K562 (cell line): ENCODE measurements at regions not wholly inside any gene's neighbourhood (a gene's known extent, or its start where the extent isn't known, plus 50 kb on each side); places are given as distances from the start of the nearest gene placed in this dataset.

Experiments
- ATAC-seq: fragments of 200-7000 bp; cut with Tn5 transposase; 3 replicates; pipeline ENCODE4 v1.9.1; 2020; ENCODE audit warnings: moderate library complexity
- BruUV-seq: library from RNA; stranded (reverse); fragments of 400-500 nt; replicated peaks from 2 replicates; lab custom pipeline; 2021; lab: Mats Ljungman, UMichigan
- CTCF ChIA-PET: fragments of 300-600 bp; formaldehyde crosslinking; extraction: SDS; loops from one replicate; lab custom pipeline; 2021; ENCODE audit warnings: low intra/inter-chr PET ratio; lab: Yijun Ruan, JAX
- POLR2A ChIA-PET: fragments of 300-600, 350-650 bp; sonication (Branson Sonifier 250); formaldehyde crosslinking; extraction: SDS; loops from one replicate; lab custom pipeline; 2021; ENCODE audit warnings: antibody characterized with exemption, inconsistent platforms; lab: Yijun Ruan, JAX
- DNase-seq, 4 experiments: peaks; one replicate each; pipeline versions ENCODE4 v3.0.0 to v3.0.0-alpha.2; 2011 to 2018; ENCODE audit warnings: low spot score in 3 of 4, mixed read lengths in 3 of 4; ENCODE audit errors: extremely low read depth in 1 of 4
- FAIRE-seq: peaks from 2 replicates; lab custom pipeline; 2011; peaks lifted over from hg19 to GRCh38; lab: Jason Lieb, UNC
- H2AFZ ChIP-seq: 2 replicates; pipeline ENCODE4 v1.6.0; 2011; ENCODE audit warnings: low read depth, low read length, control low read depth, inconsistent platforms
- H3K27ac ChIP-seq: fragments of 200-600 bp; 3 replicates; pipeline ENCODE4 v1.8.0; 2011; ENCODE audit warnings: low read depth, mild to moderate bottlenecking, control low read depth, inconsistent platforms, low read length, moderate library complexity, mixed read lengths; ENCODE audit errors: extremely low read depth
- H3K27me3 ChIP-seq, 2 experiments: fragments of 300-600 bp in 1 of 2; 2 replicates in 1 of 2; 3 replicates in 1 of 2; pipeline versions ENCODE4 v1.6.0 to v1.8.0; 2011; ENCODE audit warnings: inconsistent platforms in 2 of 2, low read length in 2 of 2, mild to moderate bottlenecking in 1 of 2, mixed read lengths in 1 of 2, moderate library complexity in 1 of 2; ENCODE audit not compliant: control insufficient read depth in 2 of 2, insufficient read depth in 2 of 2
- H3K36me3 ChIP-seq: fragments of 300-600 bp; 3 replicates; pipeline ENCODE4 v1.8.0; 2011; ENCODE audit warnings: mild to moderate bottlenecking, low read length, inconsistent platforms; ENCODE audit not compliant: control insufficient read depth, insufficient read depth
- H3K4me1 ChIP-seq, 2 experiments: fragments of 200-600 bp in 1 of 2; replicated peaks in 1 of 2; 2 replicates in 1 of 2; 3 replicates in 1 of 2; pipeline versions ENCODE4 v1.5.1 to v1.8.0; 2011; ENCODE audit warnings: inconsistent platforms in 2 of 2, low read length in 2 of 2, mild to moderate bottlenecking in 1 of 2, mixed read lengths in 1 of 2, moderate library complexity in 1 of 2; ENCODE audit not compliant: control insufficient read depth in 2 of 2, insufficient read depth in 2 of 2
- H3K4me2 ChIP-seq: 2 replicates; pipeline ENCODE4 v1.6.1; 2011; ENCODE audit warnings: low read length, control low read depth, inconsistent platforms, mixed read lengths; ENCODE audit not compliant: insufficient read depth
- H3K4me3 ChIP-seq: fragments of 200-600 bp; sonication (generic), shearing (Covaris generic); 2 replicates; pipeline ENCODE4 v1.5.1; 2016; ENCODE audit warnings: control low read depth, inconsistent platforms
- H3K79me2 ChIP-seq: fragments of 200-600 bp; 3 replicates; pipeline ENCODE4 v1.8.0; 2011; ENCODE audit warnings: low read length, inconsistent platforms; ENCODE audit not compliant: control insufficient read depth, insufficient read depth
- H3K9ac ChIP-seq, 2 experiments: 2 replicates each; pipeline versions ENCODE4 v1.6.0 to v1.6.1; 2011; ENCODE audit warnings: low read depth in 2 of 2, low read length in 2 of 2, control low read depth in 1 of 2, inconsistent platforms in 1 of 2, mild to moderate bottlenecking in 1 of 2, mixed read lengths in 1 of 2; ENCODE audit not compliant: insufficient read depth in 1 of 2
- H3K9me1 ChIP-seq: one replicate; pipeline ENCODE4 v1.6.0; 2011; ENCODE audit warnings: inconsistent platforms, mild to moderate bottlenecking, low read length, moderate library complexity; ENCODE audit not compliant: control insufficient read depth, insufficient read depth
- H3K9me3 ChIP-seq: replicated peaks from 2 replicates; pipeline ENCODE4 v1.5.1; 2011; ENCODE audit warnings: low read depth, low read length, inconsistent platforms; ENCODE audit not compliant: control insufficient read depth, insufficient read depth
- H4K20me1 ChIP-seq: replicated peaks from 2 replicates; pipeline ENCODE4 v1.6.1; 2011; ENCODE audit warnings: low read length, inconsistent platforms, mixed read lengths; ENCODE audit not compliant: control insufficient read depth, insufficient read depth
- C11orf30 ChIP-seq: fragments of 450-650 bp; IDR thresholded peaks from 2 replicates; pipeline ENCODE4 v1.6.1; 2016; ENCODE audit warnings: low read depth, mild to moderate bottlenecking
- HDAC3 ChIP-seq: fragments of 450-650 bp; IDR thresholded peaks from 2 replicates; pipeline ENCODE4 v1.6.1; 2018; ENCODE audit warnings: borderline replicate concordance, mild to moderate bottlenecking, moderate library complexity; ENCODE audit not compliant: partially characterized antibody
- KAT8 ChIP-seq: fragments of 450-650 bp; IDR thresholded peaks from 2 replicates; pipeline ENCODE4 v1.6.1; 2016; ENCODE audit warnings: low read depth, mild to moderate bottlenecking
- POLR2G ChIP-seq: fragments of 200-400 bp; formaldehyde crosslinking; IDR thresholded peaks from 2 replicates; pipeline ENCODE4 v1.6.1; 2017; ENCODE audit warnings: low read depth, mild to moderate bottlenecking, antibody characterized with exemption, low read length, moderate library complexity
- SETDB1 ChIP-seq: IDR thresholded peaks from one replicate; pipeline ENCODE4 v1.6.1; 2012; ENCODE audit warnings: low read length, control low read depth, inconsistent platforms
- TCF15 ChIP-seq: fragments of 250-450 bp; sonication (Bioruptor Pico); IDR thresholded peaks from 2 replicates; pipeline ENCODE4 v1.8.0; 2022; ENCODE audit warnings: moderate library complexity, mild to moderate bottlenecking, inconsistent platforms
- ZBTB5 ChIP-seq: fragments of 450-650 bp; IDR thresholded peaks from 2 replicates; pipeline ENCODE4 v1.6.1; 2017; ENCODE audit warnings: antibody characterized with exemption
- ZNF217 ChIP-seq: sonication (generic); formaldehyde crosslinking; IDR thresholded peaks from 2 replicates; pipeline ENCODE4 v1.8.0; 2022; ENCODE audit warnings: mild to moderate bottlenecking, missing genetic modification reagents
- ZNF239 ChIP-seq: fragments of 250-450 bp; sonication (Bioruptor Pico); IDR thresholded peaks from 2 replicates; pipeline ENCODE4 v1.4.0; 2020; ENCODE audit warnings: mild to moderate bottlenecking
- ZNF347 ChIP-seq: fragments of 450-650 bp; formaldehyde crosslinking; IDR thresholded peaks from 2 replicates; pipeline ENCODE4 v1.4.0; 2020; ENCODE audit warnings: low read depth, mild to moderate bottlenecking, moderate library complexity
- ZNF41 ChIP-seq: fragments of 250-450 bp; sonication (Bioruptor Pico); conservative IDR thresholded peaks from 2 replicates; pipeline ENCODE4 v1.4.0; 2020; ENCODE audit warnings: mild to moderate bottlenecking
- ZNF518B ChIP-seq: fragments of 250-450 bp; sonication (Bioruptor Pico); IDR thresholded peaks from 2 replicates; pipeline ENCODE4 v1.5.0; 2021; ENCODE audit warnings: mild to moderate bottlenecking, moderate library complexity
- WGBS: fragments of 100-300 bp; shearing (Covaris generic); methylation state at CpG from one replicate; pipeline ENCODE4 v1.1.6; 2016; ENCODE audit warnings: low coverage, mixed read lengths; ENCODE audit not compliant: insufficient coverage; ENCODE audit errors: missing lambda C conversion rate; 5-methylcytosine and 5-hydroxymethylcytosine counted together
- in situ Hi-C: fragments of 300-500 bp; cut with MboI; formaldehyde crosslinking; loops from 4 replicates; pipeline ENCODE4 v1.15.0; 2018; ENCODE audit warnings: inconsistent platforms, mixed read lengths
- intact Hi-C: fragments of 100-400 bp; cut with micrococcal nuclease; formaldehyde crosslinking; loops from 2 replicates; pipeline ENCODE4 v1.14.2; 2022
- TF ChIP-seq, protein P1 (sequence below): fragments of 250-450 bp; sonication (Bioruptor Pico); IDR thresholded peaks from 2 replicates; pipeline ENCODE4 v1.8.0; 2022; ENCODE audit warnings: inconsistent platforms, mild to moderate bottlenecking, moderate library complexity, borderline replicate concordance
- TF ChIP-seq, protein P2 (sequence below): fragments of 250-450 bp; sonication (Bioruptor Pico); IDR thresholded peaks from 2 replicates; pipeline ENCODE4 v1.8.0; 2021; ENCODE audit warnings: moderate library complexity, mild to moderate bottlenecking, inconsistent platforms

GRCh38 chr3:72428803-72429202, 419.4 kb downstream of the SHQ1 start (continued):
- TF ChIP-seq, protein P1, sequence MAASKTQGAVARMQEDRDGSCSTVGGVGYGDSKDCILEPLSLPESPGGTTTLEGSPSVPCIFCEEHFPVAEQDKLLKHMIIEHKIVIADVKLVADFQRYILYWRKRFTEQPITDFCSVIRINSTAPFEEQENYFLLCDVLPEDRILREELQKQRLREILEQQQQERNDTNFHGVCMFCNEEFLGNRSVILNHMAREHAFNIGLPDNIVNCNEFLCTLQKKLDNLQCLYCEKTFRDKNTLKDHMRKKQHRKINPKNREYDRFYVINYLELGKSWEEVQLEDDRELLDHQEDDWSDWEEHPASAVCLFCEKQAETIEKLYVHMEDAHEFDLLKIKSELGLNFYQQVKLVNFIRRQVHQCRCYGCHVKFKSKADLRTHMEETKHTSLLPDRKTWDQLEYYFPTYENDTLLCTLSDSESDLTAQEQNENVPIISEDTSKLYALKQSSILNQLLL (CRISPR knock-in tag), result no peak
- no peak for TF ChIP-seq ZBTB5
- no peak for TF ChIP-seq C11orf30
- no peak for TF ChIP-seq SETDB1
- no peak for TF ChIP-seq TCF15 (CRISPR knock-in tag)

DNA sequence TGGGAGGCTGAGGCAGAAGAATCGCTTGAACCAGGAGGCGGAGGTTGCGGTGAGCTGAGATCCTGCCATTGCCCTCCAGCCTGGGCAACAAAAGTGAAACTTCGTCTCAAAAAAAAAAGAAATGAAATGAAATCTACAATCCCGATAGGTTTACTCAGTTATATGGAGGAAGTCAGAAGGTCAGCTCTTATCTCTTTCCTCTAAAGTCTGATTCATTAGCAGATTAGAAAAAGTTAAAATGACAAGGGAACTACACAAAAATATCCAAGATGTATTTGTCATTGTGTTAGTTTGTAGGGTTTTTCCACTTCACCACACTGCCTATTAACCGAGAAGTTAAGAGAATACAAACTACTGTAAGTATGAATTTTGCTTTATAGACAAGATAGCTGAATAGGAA, 420.6 kb downstream of the SHQ1 start:
- in situ Hi-C loops (no loop called here), intact Hi-C loops (no loop called here)
- Histone ChIP-seq H3K9ac (no peak overlapping the region), H3K36me3 (peaks cover 2% of the 10 kb centered on the region; the same call in 1 of the 3 replicates), H3K79me2 (peaks cover 96% of the 10 kb centered on the region), H3K4me2 (no peak overlapping the region), H3K4me3 (no peak overlapping the region), H3K4me1 (peaks cover 0 to 19% of the 10 kb centered on the region in 2 experiments; a peak in 3 of 5 replicates), H3K9me3 (no peaks in the 10 kb centered on the region), H2AFZ (no peak overlapping the region), H3K9me1 (no peaks in the 10 kb centered on the region), H3K27ac (no peak overlapping the region; the same call in 2 of the 3 replicates), H4K20me1 (peaks cover 25% of the 10 kb centered on the region), H3K27me3 (no peaks in the 10 kb centered on the region)
- WGBS, result 59% methylated on average over 5 of the region's 6 CpGs
- CTCF ChIA-PET, result no interaction called here
- no peak for DNase-seq
- POLR2A ChIA-PET, result no interaction called here
- ATAC-seq, result no peak
- no peak for FAIRE-seq
- no TSS peak for BruUV-seq
- TF ChIP-seq ZNF217 (CRISPR knock-in tag) (no peak), HDAC3 (no peak), ZNF41 (CRISPR knock-in tag) (no peak), POLR2G (no peak), KAT8 (no peak), ZNF518B (CRISPR knock-in tag) (no peak), ZNF347 (no peak), ZNF239 (CRISPR knock-in tag) (no peak)
- TF ChIP-seq, protein P2, sequence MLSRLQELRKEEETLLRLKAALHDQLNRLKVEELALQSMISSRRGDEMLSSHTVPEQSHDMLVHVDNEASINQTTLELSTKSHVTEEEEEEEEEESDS, result no peak
